NT2/D1 (cell line): ENCODE measurements at regions not wholly inside any gene's neighbourhood (a gene's known extent, or its start where the extent isn't known, plus 50 kb on each side); places are given as distances from the start of the nearest gene placed in this dataset.

Experiments
- YY1 ChIP-seq: IDR thresholded peaks from 2 replicates; pipeline ENCODE4 v1.6.1; 2011; ENCODE audit not compliant: insufficient read length, insufficient read depth
- ZNF274 ChIP-seq: IDR thresholded peaks from 2 replicates; pipeline ENCODE4 v1.6.1; 2011; ENCODE audit warnings: mild to moderate bottlenecking, low read depth, low read length

- TF ChIP-seq ZNF274 (no peak), YY1 (no peak)
Measured at GRCh38 chr10:3679950-3680629, 104.9 kb downstream of the KLF6 start.
